Fibroblast of lung (primary cell): ENCODE measurements at regions not wholly inside any gene's neighbourhood (a gene's known extent, or its start where the extent isn't known, plus 50 kb on each side); places are given as distances from the start of the nearest gene placed in this dataset.
A peak's percentile ranks its signal among the peaks of the same experiment; 100 is the strongest.

Source experiments
- DNase-seq, 2 donors: peaks; one replicate each; pipeline versions ENCODE4 v3.0.0 to v3.0.0-alpha.2; 2010; ENCODE audit warnings: low read depth in 2 of 2
- H2AFZ ChIP-seq: 2 replicates; pipeline ENCODE4 v1.5.1; 2012; ENCODE audit warnings: low read length, control low read depth, inconsistent platforms
- H3K27ac ChIP-seq: 2 replicates; pipeline ENCODE4 v1.5.1; 2011; ENCODE audit warnings: low read length, control low read depth; ENCODE audit not compliant: insufficient read depth
- H3K27me3 ChIP-seq: 2 replicates; pipeline ENCODE4 v1.5.1; 2011; ENCODE audit warnings: mild to moderate bottlenecking, low read length; ENCODE audit not compliant: control insufficient read depth, insufficient read depth
- H3K36me3 ChIP-seq: 2 replicates; pipeline ENCODE4 v1.5.1; 2011; ENCODE audit warnings: low read length; ENCODE audit not compliant: control insufficient read depth, insufficient read depth
- H3K4me1 ChIP-seq: 2 replicates; pipeline ENCODE4 v1.5.1; 2011; ENCODE audit warnings: low read length; ENCODE audit not compliant: control insufficient read depth, insufficient read depth; ENCODE audit errors: extremely low read depth
- H3K4me2 ChIP-seq: 2 replicates; pipeline ENCODE4 v1.5.1; 2011; ENCODE audit warnings: low read length, control low read depth; ENCODE audit not compliant: insufficient read depth; ENCODE audit errors: extremely low read depth
- H3K4me3 ChIP-seq, 4 experiments: fragments of 200-600 bp in 1 of 4; sonication (generic) in 1 of 4; replicated peaks in 1 of 4; 2 replicates each; pipeline ENCODE4 v1.5.1; 2011 to 2016; ENCODE audit warnings: low read length in 4 of 4, low read depth in 3 of 4, mild to moderate bottlenecking in 3 of 4, control low read depth in 2 of 4, inconsistent platforms in 1 of 4, mixed read lengths in 1 of 4; ENCODE audit not compliant: insufficient read depth in 1 of 4; ENCODE audit errors: control extremely low read depth in 1 of 4
- H3K79me2 ChIP-seq: 2 replicates; pipeline ENCODE4 v1.5.1; 2012; ENCODE audit warnings: mild to moderate bottlenecking, low read length, inconsistent platforms; ENCODE audit not compliant: control insufficient read depth, insufficient read depth
- H3K9ac ChIP-seq: 2 replicates; pipeline ENCODE4 v1.5.1; 2011; ENCODE audit warnings: mild to moderate bottlenecking, low read length, control low read depth; ENCODE audit not compliant: insufficient read depth
- H3K9me3 ChIP-seq: 2 replicates; pipeline ENCODE4 v1.5.1; 2012; ENCODE audit warnings: low read depth, low read length; ENCODE audit not compliant: control insufficient read depth, insufficient read depth
- H4K20me1 ChIP-seq: 2 replicates; pipeline ENCODE4 v1.5.1; 2011; ENCODE audit warnings: low read length; ENCODE audit not compliant: control insufficient read depth, insufficient read depth; ENCODE audit errors: extremely low read depth
- EZH2 ChIP-seq: IDR thresholded peaks from 2 replicates; pipeline ENCODE4 v1.5.1; 2012; ENCODE audit warnings: low read length, control low read depth, mild to moderate bottlenecking; ENCODE audit errors: missing control alignments
- TF ChIP-seq, protein P1 (sequence below), 2 donors: IDR thresholded peaks in 1 of 2; conservative IDR thresholded peaks in 1 of 2; 1 replicate in 1 of 2; 2 replicates in 1 of 2; pipeline ENCODE4 v1.5.1; 2011 to 2012; ENCODE audit warnings: low read length in 2 of 2, control low read depth in 1 of 2, inconsistent platforms in 1 of 2, low read depth in 1 of 2, mild to moderate bottlenecking in 1 of 2

DNA sequence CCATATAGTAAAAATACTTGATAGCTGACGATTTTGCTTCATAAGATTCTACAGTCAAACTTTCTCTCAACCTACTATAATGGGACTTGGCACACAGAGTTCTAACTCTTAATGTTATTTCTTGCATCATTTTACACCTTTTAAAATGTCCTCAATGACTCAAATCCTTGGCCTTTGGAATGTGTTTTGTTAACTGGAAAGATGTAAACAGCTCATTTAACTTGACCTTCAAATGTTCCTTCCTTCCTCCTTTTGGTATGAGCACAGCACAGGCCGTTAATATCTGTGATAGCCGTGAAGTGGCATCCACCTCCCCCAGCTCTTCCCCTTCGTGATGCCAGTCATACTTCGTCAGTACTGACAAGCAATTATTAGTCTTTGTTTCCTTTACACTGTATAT lies 972.0 kb upstream of the CITED2 start:
- H3K79me2 ChIP-seq = no peaks in the 10 kb centered on the region
- H3K27ac ChIP-seq = peak overlapping the region; percentile 26
- TF ChIP-seq EZH2 = no peak
- TF ChIP-seq, protein P1, sequence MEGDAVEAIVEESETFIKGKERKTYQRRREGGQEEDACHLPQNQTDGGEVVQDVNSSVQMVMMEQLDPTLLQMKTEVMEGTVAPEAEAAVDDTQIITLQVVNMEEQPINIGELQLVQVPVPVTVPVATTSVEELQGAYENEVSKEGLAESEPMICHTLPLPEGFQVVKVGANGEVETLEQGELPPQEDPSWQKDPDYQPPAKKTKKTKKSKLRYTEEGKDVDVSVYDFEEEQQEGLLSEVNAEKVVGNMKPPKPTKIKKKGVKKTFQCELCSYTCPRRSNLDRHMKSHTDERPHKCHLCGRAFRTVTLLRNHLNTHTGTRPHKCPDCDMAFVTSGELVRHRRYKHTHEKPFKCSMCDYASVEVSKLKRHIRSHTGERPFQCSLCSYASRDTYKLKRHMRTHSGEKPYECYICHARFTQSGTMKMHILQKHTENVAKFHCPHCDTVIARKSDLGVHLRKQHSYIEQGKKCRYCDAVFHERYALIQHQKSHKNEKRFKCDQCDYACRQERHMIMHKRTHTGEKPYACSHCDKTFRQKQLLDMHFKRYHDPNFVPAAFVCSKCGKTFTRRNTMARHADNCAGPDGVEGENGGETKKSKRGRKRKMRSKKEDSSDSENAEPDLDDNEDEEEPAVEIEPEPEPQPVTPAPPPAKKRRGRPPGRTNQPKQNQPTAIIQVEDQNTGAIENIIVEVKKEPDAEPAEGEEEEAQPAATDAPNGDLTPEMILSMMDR (conservative IDR thresholded peaks at IDR 0.05 in 1 of 2, IDR thresholded peaks at IDR 0.05 in 1 of 2; ENCODE audit: low read depth in 1 of 2, low read length in 2 of 2) = no peak
- peak overlapping the region; percentile 51 for H3K4me2 ChIP-seq
- H4K20me1 ChIP-seq = no peaks in the 10 kb centered on the region
- peaks cover 9% of the 10 kb centered on the region for H3K4me1 ChIP-seq
- H2AFZ ChIP-seq = peak overlapping the region; percentile 38
- no peak overlapping the region for H3K4me3 ChIP-seq
- H3K27me3 ChIP-seq = no peaks in the 10 kb centered on the region
- H3K36me3 ChIP-seq = no peaks in the 10 kb centered on the region
- peak; percentile 65 to 67 for DNase-seq
- no peak overlapping the region for H3K9ac ChIP-seq
- H3K9me3 ChIP-seq = no peaks in the 10 kb centered on the region

GRCh38 chr6:140345935-140346334 lies 971.5 kb upstream of the CITED2 start:
- H3K9ac ChIP-seq = peak overlapping the region; percentile 22
- H3K4me2 ChIP-seq = peak overlapping the region; percentile 51
- H2AFZ ChIP-seq = peak overlapping the region; percentile 17
- no peaks in the 10 kb centered on the region for H3K36me3 ChIP-seq
- no peak for TF ChIP-seq EZH2
- TF ChIP-seq, protein P1 (conservative IDR thresholded peaks at IDR 0.05 in 1 of 2, IDR thresholded peaks at IDR 0.05 in 1 of 2; ENCODE audit: low read depth in 1 of 2, low read length in 2 of 2) = no peak
- no peaks in the 10 kb centered on the region for H3K9me3 ChIP-seq
- H3K27me3 ChIP-seq = no peaks in the 10 kb centered on the region
- no peak overlapping the region for H3K4me3 ChIP-seq
- peak overlapping the region; percentile 43 for H3K27ac ChIP-seq
- no peak for DNase-seq
- H3K79me2 ChIP-seq = no peaks in the 10 kb centered on the region
- H4K20me1 ChIP-seq = no peaks in the 10 kb centered on the region
- H3K4me1 ChIP-seq = peaks cover 9% of the 10 kb centered on the region

DNA sequence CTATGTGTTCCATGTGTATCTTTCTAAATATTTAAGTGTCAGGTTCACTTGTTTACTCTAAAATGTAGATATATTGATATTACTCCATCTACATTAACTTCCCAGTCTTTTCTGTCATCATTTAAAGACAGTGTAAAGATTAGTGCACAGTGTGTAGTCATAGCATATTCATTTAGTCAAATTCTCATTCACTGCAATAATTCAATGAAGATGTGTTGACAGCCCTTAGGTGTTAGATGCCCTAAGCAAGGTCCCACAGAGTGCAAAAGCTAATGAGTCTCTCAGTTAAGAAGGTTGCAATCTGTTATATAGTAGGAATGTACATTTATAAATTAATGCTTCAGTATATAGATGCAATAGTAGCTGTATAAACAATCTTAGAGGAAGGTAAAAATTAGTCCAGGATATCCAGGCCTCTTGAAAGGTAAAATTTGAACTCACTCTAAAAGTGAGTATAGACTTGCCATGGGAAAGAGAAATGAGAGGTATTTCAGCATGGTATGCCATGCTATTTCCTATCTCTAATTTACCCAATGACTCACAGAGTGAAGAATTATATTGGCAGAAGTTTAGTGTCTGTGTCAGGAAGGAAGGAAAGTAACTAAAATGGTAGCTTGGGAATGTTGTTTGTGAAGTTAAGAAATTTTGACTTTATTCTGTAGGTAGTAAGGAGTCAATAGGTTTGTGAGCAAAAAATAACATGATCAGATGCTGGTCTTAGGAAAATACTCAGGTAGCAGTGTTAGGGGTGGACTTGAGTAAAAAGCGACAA lies 969.9 kb upstream of the CITED2 start:
- H3K4me1 ChIP-seq = peaks cover 9% of the 10 kb centered on the region
- no peaks in the 10 kb centered on the region for H3K27me3 ChIP-seq
- no peaks in the 10 kb centered on the region for H3K9me3 ChIP-seq
- H3K79me2 ChIP-seq = no peaks in the 10 kb centered on the region
- H4K20me1 ChIP-seq = no peaks in the 10 kb centered on the region
- TF ChIP-seq EZH2 = no peak
- TF ChIP-seq, protein P1 (conservative IDR thresholded peaks at IDR 0.05 in 1 of 2, IDR thresholded peaks at IDR 0.05 in 1 of 2; ENCODE audit: low read depth in 1 of 2, low read length in 2 of 2) = no peak
- H3K9ac ChIP-seq = no peak overlapping the region
- peak overlapping the region; percentile 20 for H3K27ac ChIP-seq
- no peak overlapping the region for H3K4me2 ChIP-seq
- DNase-seq = peak; percentile 40 to 79
- no peak overlapping the region for H3K4me3 ChIP-seq
- H2AFZ ChIP-seq = no peak overlapping the region
- peaks cover 2% of the 10 kb centered on the region for H3K36me3 ChIP-seq
